ENCODE measurements at regions not wholly inside any gene's neighbourhood (a gene's known extent, or its start where the extent isn't known, plus 50 kb on each side); places are given as distances from the start of the nearest gene placed in this dataset.
A peak's percentile ranks its signal among the peaks of the same experiment; 100 is the strongest.
"Not testable (repeated sequence)": the region's sequence is repeated elsewhere in the genome, so short reads cannot be mapped to it uniquely, and the experiment has no call there.

DNA sequence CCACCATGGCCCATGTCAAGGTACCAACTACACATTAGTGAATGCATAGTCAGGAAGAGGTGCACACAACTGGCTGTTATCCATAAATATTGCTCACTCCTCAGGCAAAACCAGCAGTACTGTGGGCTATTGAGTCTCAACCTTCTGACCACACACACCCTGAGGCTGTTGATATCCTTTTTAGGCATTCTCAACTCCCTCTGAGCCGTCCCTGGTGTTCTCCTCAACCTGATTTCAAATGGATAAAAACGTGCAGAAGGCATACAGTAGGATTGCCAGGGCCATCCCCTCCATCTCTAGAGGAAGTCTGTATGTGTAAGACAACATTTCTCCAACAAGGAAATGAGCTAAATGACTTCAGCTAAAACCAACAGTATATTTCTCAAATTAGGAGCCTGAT lies 98.7 kb upstream of the KLHL13 start:
- no peak for DNase-seq (ENCODE audit: low read depth)

DNA sequence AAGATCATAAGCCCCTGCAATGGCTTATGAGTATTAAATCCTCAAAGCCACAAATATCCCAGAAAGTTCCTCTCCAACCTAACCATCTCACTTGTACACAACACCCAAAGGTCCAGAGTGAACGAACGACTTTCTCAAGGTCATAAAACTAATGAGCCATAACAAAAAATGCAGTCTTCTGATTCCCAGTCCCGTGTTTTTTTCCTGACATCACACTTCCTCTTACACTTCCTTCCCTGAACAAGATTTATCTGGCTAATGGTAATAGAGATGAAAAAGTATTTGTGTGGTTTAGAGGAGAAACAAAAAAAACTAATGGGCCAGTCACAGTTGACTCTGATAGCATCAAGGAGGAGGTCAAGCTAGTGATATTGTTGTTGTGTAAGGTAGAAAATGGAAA lies 99.5 kb upstream of the KLHL13 start:
- DNase-seq (ENCODE audit: low read depth): no peak

DNA sequence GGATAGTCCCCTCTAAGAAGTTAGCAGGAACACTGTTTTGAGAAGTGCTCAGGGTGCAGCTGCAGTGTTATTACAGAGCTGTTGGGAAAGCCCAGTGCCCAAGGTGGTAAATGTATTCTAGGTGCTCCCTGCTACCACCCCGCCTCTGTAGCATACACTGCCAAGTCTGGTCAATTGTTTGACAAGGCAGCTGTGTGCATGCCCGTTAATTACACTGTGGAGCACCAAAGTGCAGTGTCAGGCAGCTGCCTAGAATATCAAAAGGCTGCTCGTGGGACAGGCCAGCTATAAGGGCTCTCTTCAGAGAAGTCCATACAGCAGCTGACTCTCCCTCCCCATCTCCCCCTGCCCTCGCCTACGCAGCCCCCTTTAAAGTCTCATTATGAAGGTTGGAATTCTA lies 99.9 kb upstream of the KLHL13 start:
- no peak for DNase-seq (ENCODE audit: low read depth)

DNA sequence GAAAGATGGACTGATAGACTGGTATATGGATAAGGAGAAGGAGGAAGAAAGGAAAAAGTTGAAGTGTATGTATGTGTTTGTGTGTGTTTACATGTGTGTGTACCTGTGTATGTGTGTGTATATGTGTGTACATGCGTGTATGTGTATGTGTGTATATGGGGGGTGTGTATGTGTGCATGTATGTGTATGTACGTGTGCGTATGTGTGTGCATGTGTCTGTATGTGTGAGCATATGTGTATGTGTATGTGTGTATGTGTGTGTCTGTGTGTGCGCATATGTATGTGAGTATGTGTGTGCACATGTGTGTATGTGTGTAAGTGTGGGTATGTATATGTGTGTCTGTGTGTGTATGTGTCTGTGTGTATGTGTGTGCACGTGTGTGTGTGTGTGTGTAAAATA lies 101.5 kb upstream of the KLHL13 start:
- no peak for DNase-seq (ENCODE audit: low read depth)

DNA sequence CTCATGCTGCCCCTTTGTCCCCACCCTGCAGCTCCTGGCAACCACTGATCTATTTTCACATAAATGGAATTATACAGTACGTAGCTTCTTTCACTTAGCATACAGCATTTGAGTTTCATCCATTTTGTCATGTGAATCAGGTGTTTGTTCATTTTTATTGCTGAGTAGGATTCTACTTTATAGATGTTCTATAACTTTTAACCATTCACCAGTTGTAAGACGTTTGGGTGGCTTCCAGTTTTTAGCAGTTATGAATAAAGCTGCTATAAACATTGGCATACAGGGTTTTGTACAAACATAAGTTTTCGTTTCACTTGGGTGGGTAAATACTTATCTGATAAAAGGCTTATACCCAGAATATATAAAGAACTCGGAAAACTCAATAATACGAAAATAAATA lies 102.3 kb upstream of the KLHL13 start:
- DNase-seq (ENCODE audit: low read depth): no peak

DNA sequence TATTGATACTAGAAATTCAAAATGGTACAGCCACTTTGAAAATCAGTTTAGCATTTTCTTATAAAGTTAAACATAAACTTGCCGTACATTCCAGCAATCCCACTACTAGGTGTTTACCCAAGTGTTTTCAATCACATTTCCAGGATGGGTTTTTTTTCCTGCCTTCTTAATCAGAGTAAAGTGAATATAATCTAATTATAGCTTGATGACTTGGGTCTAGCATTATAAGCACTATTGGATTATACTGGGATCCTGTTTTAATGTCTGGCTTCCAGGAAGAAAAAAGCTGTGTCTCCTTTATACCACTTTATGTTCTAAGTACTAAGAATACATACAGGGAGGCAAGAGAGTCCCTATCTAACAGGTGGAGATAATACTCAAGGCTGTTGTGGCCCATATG lies 103.3 kb upstream of the KLHL13 start:
- DNase-seq (ENCODE audit: low read depth): no peak

DNA sequence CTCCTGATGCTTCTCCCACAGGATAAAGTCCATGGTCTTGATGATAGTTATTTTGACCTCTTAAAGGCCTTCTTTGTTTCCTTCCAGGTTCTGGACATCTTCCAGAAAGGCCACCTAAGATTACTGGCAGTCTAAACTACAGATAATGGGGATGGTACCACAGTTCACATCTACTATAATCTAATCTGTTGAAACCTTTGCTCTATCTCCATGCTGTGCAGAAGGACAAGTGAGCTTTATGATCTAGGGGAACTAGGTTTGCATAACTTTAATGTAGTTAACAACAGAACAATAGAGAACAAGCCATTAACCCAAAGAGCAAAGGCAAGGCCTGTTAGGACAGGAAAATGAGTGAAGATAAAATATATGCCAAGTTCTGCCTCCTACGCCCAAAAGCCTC lies 103.9 kb upstream of the KLHL13 start:
- no peak for DNase-seq (ENCODE audit: low read depth)

DNA sequence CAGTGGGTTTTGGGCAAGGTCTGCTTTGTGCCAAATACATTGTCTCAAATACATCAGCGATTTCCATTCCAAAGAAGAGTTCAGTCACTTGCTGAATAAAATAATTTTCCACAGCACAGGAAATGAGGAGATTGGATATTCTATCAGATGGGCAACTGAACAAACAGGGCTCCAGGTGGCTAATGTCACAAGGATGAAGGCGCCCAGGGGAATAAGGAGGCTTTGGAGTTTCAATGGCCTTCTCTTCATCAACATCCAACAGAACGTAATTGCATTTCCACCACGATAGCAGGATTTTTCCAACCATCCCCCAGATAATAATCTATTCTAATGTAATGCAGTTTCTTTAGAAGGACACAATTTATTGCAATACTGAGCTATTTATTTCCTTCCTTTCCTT lies 104.7 kb upstream of the KLHL13 start:
- no peak for DNase-seq (ENCODE audit: low read depth)

DNA sequence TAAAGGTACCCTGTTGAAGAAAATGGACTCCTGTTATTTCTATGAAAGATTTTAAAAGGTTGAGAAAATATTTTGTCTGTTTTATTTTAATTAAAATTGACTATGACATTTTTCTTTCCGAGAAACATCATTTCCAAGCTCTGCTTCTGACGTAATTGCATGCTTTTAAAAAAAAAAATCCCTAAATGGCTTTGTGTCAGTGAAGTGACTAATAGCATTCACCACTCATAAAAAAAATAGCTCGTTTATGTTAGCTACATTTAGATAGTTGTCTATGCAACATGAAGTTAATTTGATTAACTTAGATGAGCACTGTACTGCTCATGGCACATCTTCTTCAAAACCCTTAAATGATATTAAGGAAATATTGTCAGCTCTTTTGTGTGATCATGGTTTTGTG lies 105.1 kb upstream of the KLHL13 start:
- no peak for DNase-seq (ENCODE audit: low read depth)

DNA sequence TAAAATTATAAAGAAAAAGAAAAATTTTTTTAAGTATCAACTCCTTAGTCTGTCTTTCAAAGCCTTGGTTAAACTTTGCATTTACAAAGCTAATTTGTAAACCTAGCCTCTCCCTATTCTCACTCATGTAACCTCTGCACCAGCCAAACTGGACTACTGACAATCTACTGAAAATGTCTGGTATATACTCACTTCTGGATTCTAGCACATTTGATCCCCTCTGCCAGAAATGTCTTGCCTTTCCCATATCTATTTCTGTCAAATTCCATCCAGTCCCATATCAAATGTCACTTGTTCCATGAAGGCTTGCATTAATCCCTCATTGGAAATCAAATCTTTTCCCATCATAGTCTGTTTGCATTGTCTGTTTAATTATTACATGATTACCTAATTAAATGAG lies 105.8 kb upstream of the KLHL13 start:
- no peak for DNase-seq (ENCODE audit: low read depth)

DNA sequence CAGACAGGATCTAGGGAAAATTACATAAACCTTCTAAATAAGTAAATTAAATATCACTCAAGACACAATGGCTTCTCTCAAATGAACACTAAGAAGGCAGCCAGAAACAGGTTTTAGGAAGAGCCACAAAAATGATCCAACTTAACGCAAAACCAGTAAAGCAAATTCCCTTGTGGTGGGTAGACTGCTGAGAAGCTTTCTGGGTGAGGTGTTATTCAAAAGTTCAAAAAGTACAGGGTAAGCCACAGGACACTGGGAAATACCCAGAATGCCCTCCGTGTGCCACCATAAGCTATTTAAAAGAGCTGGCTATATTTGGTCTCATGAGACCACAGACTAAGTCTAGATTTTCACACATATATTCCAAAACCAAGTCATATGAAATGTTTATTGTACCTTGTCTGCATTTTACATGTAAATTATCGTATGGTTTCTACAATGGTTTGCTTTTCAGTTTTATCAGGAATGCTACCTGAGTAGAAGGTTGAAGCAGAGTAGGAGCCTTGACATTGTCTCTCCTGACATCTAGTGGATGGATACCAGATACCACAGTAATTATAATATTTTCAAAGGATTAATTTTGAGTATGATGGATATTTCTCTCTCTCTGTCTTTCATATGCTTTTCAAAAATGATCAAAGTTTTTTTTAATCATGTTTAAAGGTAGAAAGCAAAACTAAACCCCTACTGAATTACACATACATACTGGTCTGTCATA lies 109.3 kb upstream of the KLHL13 start:
- no peak for DNase-seq (ENCODE audit: low read depth)

DNA sequence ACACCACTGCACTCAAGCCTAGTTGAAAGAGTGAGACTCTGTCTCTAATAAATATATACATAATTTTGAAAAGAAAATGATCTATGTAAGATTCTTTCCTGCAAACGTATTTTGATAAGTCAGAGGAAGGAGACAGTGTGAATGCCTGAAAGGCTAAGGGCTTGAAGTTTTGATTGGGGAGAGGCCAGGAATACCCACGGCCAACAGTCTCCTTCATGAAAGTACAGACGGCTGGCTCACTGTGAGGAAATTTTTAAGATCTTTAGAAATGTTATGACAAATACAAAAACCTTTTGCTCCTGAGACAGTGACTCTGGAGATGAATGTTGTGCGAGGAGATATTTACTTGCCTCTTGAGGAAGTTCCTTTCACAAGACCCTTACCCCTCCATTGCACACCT lies 111.4 kb upstream of the KLHL13 start:
- peak; percentile 36 for DNase-seq (ENCODE audit: low read depth)

DNA sequence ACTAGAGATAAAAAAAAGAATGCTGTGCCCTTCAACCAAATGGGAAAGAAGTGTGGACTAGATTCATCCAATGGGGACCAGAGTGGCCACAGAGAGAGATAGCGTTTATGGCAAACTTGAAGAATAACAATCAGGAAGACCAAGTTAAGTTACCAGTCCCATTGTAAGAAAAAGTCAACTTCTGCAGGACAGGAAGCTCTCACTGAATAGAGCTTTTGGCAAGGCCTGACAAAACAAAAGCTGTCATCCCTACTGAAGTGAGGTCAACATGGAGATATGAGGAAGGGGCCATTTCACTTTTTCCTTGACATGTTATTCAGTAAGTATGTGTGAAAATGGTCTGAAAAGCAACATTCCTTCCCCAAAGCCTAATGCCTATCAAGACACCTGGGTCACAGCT lies 111.8 kb upstream of the KLHL13 start:
- DNase-seq (ENCODE audit: low read depth): no peak

DNA sequence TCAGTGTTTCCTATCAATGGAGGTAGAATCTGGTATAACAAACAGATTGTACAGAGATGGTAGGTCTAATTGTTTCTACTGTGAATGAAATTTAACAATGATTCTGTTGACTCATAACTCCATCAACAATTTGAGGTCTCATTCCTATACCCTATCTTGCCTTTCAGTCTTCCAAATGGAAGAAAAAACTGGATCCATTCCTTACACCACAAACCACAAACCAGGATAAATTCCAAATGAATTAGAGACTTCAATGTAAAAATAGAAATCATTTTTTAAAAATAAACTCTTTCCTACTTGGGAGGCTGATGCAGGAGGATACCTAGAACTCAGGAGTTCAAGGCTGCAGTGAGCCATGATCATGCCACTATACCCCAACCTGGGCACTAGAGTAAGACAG lies 114.4 kb upstream of the WDR44 start:
- DNase-seq (ENCODE audit: low read depth): no peak

DNA sequence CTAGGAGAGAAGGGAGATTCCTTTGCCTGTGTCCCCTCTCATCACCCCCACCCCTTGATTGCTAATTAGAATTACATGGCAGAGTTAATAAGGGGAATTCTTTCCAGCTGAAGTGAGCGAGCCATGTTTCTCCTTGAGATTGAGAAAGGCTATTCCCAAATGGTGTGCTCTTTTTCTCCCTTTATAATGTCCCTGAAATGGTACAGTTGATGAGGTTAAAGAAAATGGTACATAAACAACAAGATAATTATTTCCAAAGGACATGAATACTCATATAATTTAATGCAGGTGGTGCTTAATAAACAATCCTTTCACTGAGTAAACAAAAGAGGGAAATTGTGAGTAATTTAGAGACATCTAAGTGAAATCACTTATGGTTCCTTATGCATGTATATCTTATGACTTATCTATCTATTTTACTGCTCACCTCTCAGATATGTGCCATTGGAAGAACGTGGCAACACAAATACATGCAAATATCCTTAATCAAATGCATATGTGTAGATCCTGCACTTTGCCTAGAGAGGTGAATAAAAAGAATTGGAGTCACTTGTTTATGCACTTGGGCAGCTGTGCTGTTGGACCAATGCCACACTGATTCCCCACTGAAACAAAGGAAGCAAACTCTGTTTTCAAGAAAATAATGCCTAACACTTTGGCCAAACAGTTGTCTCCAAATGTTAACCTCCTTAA lies 106.6 kb upstream of the WDR44 start:
- no peak for DNase-seq (ENCODE audit: low read depth)

DNA sequence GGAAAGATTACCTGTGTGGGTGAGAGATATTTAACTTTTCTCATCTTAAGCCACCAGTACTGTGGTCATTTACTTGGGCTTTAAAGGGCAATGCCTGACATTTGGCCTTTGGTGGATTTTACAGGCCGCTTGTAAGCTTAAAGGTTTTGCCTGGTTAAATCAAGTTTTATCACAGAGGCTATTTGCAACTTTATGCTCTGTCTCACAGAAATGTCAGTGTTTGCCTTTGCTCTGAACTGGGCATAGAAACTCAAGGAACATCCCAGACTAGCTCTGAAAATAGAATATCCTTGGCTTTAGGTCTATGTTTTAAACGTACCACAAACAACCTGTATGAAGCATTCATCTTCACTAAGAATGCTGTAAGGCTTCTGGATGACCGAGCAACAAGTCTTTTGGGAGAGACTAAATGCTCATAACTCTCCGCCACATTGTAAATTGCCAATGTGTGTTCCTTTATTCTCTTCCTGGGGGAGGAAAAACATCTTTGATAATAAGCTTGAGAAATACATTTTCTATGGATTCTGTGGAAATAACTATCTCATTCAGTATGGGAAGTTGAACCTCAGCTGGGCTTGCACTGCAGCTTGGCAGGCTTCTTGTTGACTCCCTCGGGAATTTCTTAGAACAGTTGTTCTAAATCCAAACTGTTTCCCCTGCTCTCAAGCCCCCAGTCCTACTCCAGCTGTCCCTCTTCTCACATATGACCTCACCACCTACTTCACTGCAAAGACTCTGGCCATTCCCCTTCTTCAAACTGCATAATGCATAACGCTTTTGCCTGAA lies 105.8 kb upstream of the WDR44 start:
- DNase-seq (ENCODE audit: low read depth): no peak

DNA sequence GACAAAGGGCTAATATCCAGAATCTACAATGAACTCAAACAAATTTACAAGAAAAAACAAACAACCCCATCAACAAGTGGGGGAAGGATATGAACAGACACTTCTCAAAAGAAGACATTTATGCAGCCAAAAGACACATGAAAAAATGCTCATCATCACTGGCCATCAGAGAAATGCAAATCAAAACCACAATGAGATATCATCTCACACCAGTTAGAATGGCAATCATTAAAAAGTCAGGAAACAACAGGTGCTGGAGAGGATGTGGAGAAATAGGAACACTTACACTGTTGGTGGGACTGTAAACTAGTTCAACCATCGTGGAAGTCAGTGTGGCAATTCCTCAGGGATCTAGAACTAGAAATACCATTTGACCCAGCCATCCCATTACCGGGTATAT lies 98.9 kb upstream of the WDR44 start:
- not testable (repeated sequence) for DNase-seq (ENCODE audit: low read depth)

DNA sequence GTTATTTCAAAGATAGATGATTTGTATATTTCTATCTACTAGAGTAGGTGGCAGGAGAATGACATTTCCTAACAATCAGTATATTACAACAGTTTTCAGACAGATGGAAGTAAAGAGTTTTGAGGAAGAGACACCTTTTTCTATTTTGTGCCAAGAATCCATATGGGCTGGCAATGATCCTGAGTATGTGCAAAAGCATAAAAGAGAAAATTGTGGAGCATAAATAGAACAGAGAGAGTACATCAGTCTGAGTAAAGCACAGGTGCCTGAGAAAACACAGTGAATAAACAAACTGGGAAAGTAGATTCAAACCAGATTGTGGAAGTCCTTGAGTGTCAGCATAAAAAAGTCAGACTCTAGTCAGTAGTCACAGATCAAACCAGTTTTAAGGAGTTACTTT lies 96.8 kb upstream of the WDR44 start:
- no peak for DNase-seq (ENCODE audit: low read depth)

DNA sequence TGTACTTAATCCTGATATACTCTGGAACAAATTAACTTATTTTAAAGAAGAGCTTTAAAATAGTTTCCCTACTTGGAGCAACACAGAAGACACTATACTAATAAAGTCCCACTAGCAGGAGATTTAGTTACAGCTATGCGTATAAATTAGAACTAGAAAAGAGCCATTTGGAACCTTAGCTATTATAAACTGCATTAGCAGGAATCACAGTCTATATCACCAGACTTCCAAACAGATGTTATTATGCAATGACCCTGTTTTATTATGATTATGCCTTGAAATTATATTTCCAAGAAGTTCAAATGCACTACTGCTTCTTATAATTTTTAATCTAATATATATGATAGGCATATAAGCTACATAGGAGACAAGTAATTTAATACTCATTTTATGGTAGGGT lies 95.5 kb upstream of the WDR44 start:
- DNase-seq (ENCODE audit: low read depth): no peak

DNA sequence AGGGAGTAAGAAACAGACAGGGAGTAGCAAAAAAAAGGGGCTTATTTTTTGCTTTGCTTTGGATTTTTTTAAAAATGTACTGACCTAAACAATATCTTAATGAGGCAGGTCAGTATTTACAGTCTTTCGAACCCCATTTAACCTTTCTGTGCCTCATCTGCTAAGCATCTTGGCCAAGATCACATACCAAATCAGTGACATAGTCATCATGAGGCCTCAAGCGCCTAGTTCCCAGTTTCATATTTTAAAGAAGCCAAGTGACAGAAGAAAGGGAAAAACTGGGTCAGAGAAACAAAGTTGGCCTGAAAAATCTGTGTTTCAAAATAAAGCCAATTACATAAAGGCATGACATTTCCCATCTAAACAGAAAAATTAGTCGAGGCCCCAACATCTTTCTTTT lies 94.6 kb upstream of the WDR44 start:
- peak; percentile 72 for DNase-seq (ENCODE audit: low read depth)

DNA sequence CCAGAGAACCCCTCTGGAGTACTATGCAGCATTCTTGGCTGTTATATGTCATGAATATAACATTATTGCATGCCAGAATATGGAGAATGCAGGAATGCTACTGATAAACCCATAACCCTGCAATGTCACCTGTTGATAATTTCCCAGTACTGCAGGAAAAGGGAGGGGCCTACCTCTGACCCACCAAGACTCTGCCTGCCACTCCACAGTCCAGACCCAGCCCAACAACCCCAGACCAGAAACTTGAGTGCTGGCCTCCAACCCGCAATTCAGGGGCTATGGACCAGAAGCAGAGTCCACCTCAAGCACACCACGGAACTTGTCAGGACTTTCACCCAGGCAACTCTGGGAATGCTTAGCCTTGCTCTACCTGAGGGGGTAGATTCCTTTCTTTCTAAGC lies 92.9 kb upstream of the WDR44 start:
- DNase-seq (ENCODE audit: low read depth): no peak

DNA sequence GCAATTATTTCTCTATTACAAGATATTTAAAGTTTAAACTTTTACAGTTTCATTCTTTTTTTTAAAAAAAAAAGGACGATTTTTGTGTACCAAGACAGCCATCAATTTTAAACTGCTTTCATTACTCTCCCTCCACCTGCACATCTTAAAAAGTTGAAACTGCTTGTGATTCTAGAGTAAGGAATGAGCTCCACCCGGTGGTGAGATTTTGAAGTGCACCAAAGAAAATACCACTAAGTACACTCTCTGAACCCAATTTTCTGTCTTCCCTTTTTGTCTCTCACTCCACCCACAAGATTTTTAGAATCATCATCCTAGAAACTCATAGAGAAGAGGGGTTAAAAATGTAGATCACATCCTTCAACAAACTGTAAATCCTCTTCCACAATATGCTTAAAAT lies 91.3 kb upstream of the WDR44 start:
- DNase-seq (ENCODE audit: low read depth): peak; percentile 50

DNA sequence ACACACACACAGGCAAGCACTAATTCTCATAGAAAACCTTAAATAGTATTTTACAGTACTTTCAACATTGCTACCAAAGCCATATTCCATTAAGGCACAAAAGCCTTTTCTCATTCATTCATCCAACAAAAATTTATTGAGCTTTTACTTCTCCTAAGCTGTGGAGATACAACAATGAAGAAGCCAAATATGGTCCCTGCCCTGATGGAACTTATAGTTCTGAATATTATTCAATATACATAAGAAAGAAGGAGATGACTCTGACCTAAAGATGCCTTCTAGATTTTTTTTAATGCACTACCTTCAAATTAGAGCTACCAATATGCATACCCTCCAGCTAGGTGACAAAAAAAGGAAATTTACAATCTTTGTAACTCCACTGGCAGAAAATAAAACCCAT lies 90.0 kb upstream of the WDR44 start:
- DNase-seq (ENCODE audit: low read depth): no peak

Measured in iris pigment epithelial cell (primary cell).